Upper lobe of left lung (tissue), 6 donors: ENCODE measurements at regions not wholly inside any gene's neighbourhood (a gene's known extent, or its start where the extent isn't known, plus 50 kb on each side); places are given as distances from the start of the nearest gene placed in this dataset.

Experiments
- ATAC-seq, 2 donors: fragments of 200-7000 bp; cut with Tn5 transposase; one replicate each; pipeline ENCODE4 v1.9.1; 2022; ENCODE audit warnings: mild to moderate bottlenecking in 2 of 2, moderate library complexity in 2 of 2; ENCODE audit not compliant: low FRiP score in 2 of 2
- DNase-seq, 2 donors: peaks; one replicate each; pipeline ENCODE4 v3.0.0-alpha.2; 2019 to 2020
- H3K27ac ChIP-seq, 4 donors: fragments of 200-600 bp; sonication (generic); one replicate each; pipeline ENCODE4 v1.5.1; 2016 to 2019
- H3K27me3 ChIP-seq, 4 donors: fragments of 200-600 bp; sonication (generic); one replicate each; pipeline ENCODE4 v1.5.1; 2017 to 2019
- H3K36me3 ChIP-seq, 4 donors: fragments of 200-600 bp; sonication (generic); one replicate each; pipeline ENCODE4 v1.5.1; 2016 to 2019
- H3K4me1 ChIP-seq, 4 donors: fragments of 200-600 bp; sonication (generic); one replicate each; pipeline ENCODE4 v1.5.1; 2018 to 2019
- H3K4me3 ChIP-seq, 4 donors: fragments of 200-600 bp; sonication (generic); one replicate each; pipeline ENCODE4 v1.5.1; 2017 to 2019; ENCODE audit warnings: mild to moderate bottlenecking in 2 of 4, moderate library complexity in 1 of 4
- H3K9me3 ChIP-seq, 4 donors: fragments of 200-600 bp; sonication (generic); one replicate each; pipeline ENCODE4 v1.5.1; 2018 to 2019
- EP300 ChIP-seq, 4 donors: sonication (generic); formaldehyde crosslinking; IDR thresholded peaks; one replicate each; pipeline ENCODE4 v1.5.1; 2017; ENCODE audit warnings: antibody characterized with exemption in 4 of 4, control low read depth in 2 of 4
- POLR2A ChIP-seq, 4 donors: fragments of 450-650 bp; IDR thresholded peaks; one replicate each; pipeline ENCODE4 v1.5.1; 2016 to 2017; ENCODE audit warnings: antibody characterized with exemption in 4 of 4, mild to moderate bottlenecking in 2 of 4
- POLR2AphosphoS5 ChIP-seq, 2 donors: sonication (generic); formaldehyde crosslinking; IDR thresholded peaks; one replicate each; pipeline ENCODE4 v1.5.1; 2017; ENCODE audit warnings: antibody characterized with exemption in 2 of 2
- WGBS, 2 donors: methylation state at CpG; one replicate each; pipeline ENCODE4 v1.1.5; 2017 to 2018; 5-methylcytosine and 5-hydroxymethylcytosine counted together
- TF ChIP-seq, protein P1 (sequence below), 6 experiments: fragments of 450-650 bp in 4 of 6; fragments of 200-600 bp in 2 of 6; sonication (generic) in 2 of 6; IDR thresholded peaks; one replicate each; pipeline ENCODE4 v1.5.1; 2016 to 2019; ENCODE audit warnings: antibody characterized with exemption in 6 of 6
- donor health status: DM: no; HTN: no; CAD: no; lungs with moderate emphysema.
- donor health status: DM: no; HTN: yes; CAD: no; lungs with severe emphysema.

DNA sequence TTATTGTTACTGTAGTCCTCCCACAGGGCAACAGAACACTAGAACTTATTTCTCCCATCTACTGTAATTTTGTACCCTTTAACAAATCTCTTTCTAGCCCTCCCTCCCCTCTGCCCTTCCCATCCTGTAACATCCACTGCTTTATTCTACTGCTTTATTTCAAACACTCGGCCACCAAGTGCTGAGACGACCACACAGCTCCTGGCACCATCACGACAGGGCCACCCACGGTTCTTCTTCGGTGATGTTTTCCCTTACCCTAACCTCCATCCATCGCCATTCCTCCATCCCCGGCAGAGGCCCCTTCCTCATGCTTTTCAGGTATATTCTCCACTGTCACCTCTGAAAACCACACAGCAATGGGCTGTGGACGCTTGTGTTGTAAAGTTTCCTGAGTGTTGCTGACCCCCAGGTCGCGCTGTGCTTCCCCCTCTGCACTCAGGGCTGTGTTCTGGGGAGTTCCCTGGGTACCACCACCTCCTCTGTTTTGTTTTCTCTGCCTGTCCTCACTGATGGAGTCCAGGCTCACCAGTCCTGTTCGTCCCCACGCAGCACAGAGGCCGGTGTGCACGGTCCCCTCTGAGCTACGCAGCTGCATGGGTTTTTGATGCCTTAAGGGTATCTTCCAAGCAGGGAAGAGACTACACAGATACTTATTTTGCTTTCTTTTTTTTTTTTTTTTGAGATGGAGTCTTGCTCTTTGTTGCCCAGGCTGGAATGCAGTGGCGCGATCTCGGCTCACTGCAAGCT is 207.2 kb upstream of the TMEM132C start:
- H3K4me3 ChIP-seq, result no peak overlapping the region
- no peak overlapping the region for H3K27ac ChIP-seq
- H3K9me3 ChIP-seq, result peaks cover 0 to 3% (median 0%) of the 10 kb centered on the region in 4 donors
- H3K36me3 ChIP-seq, result no peaks in the 10 kb centered on the region
- no peak for TF ChIP-seq POLR2A (IDR thresholded peaks at IDR 0.05)
- TF ChIP-seq, protein P1, sequence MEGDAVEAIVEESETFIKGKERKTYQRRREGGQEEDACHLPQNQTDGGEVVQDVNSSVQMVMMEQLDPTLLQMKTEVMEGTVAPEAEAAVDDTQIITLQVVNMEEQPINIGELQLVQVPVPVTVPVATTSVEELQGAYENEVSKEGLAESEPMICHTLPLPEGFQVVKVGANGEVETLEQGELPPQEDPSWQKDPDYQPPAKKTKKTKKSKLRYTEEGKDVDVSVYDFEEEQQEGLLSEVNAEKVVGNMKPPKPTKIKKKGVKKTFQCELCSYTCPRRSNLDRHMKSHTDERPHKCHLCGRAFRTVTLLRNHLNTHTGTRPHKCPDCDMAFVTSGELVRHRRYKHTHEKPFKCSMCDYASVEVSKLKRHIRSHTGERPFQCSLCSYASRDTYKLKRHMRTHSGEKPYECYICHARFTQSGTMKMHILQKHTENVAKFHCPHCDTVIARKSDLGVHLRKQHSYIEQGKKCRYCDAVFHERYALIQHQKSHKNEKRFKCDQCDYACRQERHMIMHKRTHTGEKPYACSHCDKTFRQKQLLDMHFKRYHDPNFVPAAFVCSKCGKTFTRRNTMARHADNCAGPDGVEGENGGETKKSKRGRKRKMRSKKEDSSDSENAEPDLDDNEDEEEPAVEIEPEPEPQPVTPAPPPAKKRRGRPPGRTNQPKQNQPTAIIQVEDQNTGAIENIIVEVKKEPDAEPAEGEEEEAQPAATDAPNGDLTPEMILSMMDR (IDR thresholded peaks at IDR 0.05), result no peak
- no peak for TF ChIP-seq EP300 (IDR thresholded peaks at IDR 0.05)
- no peak for TF ChIP-seq POLR2AphosphoS5 (IDR thresholded peaks at IDR 0.05)
- DNase-seq (peak in 1 of 2 donors; percentile 60), ATAC-seq (no peak)
- no peaks in the 10 kb centered on the region for H3K4me1 ChIP-seq
- H3K27me3 ChIP-seq, result no peaks in the 10 kb centered on the region
- WGBS, 2 donors, result 83 to 86% methylated on average over 18 of the region's 18 CpGs

GRCh38 chr12:128068211-128068610 is 198.8 kb upstream of the TMEM132C start:
- no peaks in the 10 kb centered on the region for H3K4me1 ChIP-seq
- TF ChIP-seq, protein P1 (IDR thresholded peaks at IDR 0.05), result no peak
- TF ChIP-seq EP300 (IDR thresholded peaks at IDR 0.05) (no peak), POLR2AphosphoS5 (IDR thresholded peaks at IDR 0.05) (no peak), POLR2A (IDR thresholded peaks at IDR 0.05) (no peak)
- H3K27ac ChIP-seq, result no peak overlapping the region
- no peaks in the 10 kb centered on the region for H3K36me3 ChIP-seq
- ATAC-seq (no peak), DNase-seq (no peak)
- 82 to 86% methylated on average over 5 of the region's 5 CpGs for WGBS, 2 donors
- H3K4me3 ChIP-seq, result no peak overlapping the region
- H3K27me3 ChIP-seq, result no peaks in the 10 kb centered on the region
- H3K9me3 ChIP-seq, result no peaks in the 10 kb centered on the region

DNA sequence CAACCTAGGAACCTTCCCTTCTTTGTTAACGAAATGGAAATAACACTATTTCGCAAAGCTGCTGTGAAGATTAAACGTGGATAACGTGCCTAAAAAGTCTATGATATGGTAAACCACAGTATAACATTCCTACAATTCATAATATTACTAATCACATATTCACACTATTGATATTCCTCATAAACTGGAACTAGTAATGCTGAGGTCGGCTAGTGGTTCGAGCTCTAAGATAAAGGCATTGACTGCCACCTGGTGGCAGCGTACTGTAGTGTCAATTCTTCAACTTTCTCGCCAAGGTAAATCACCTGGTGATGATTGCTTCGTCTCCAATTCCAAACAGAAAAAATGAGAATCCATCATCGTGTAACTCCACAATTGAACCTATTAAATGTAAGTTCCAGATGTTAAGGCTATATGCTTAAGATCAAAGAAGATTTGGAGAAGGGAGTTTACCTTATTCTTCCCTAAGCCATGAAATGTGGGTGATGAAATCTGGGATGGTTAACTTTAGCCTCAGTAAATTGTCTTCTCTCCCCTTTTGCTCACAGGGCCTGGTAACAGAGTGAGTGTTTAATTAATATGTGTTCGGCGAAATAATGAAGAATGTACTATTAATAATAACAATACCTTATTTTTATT is 197.5 kb upstream of the TMEM132C start:
- 32 to 33% methylated on average over 12 of the region's 12 CpGs for WGBS, 2 donors
- ATAC-seq, result peak in 1 of 2 donors; percentile 73
- TF ChIP-seq, protein P1 (IDR thresholded peaks at IDR 0.05), result peak; percentile 22 to 50 (median 39)
- no peak for TF ChIP-seq POLR2AphosphoS5 (IDR thresholded peaks at IDR 0.05)
- TF ChIP-seq EP300 (IDR thresholded peaks at IDR 0.05), result no peak
- no peak for TF ChIP-seq POLR2A (IDR thresholded peaks at IDR 0.05)

GRCh38 chr12:128073937-128074336 is 193.0 kb upstream of the TMEM132C start:
- Histone ChIP-seq H3K4me1 (no peaks in the 10 kb centered on the region), H3K27me3 (no peaks in the 10 kb centered on the region), H3K27ac (no peak overlapping the region), H3K4me3 (no peak overlapping the region), H3K36me3 (no peaks in the 10 kb centered on the region), H3K9me3 (no peaks in the 10 kb centered on the region)
- TF ChIP-seq EP300 (IDR thresholded peaks at IDR 0.05) (no peak), POLR2AphosphoS5 (IDR thresholded peaks at IDR 0.05) (no peak), POLR2A (IDR thresholded peaks at IDR 0.05) (no peak)
- TF ChIP-seq, protein P1 (IDR thresholded peaks at IDR 0.05), result no peak
- ATAC-seq (no peak), DNase-seq (no peak)
- 85 to 87% methylated on average over 13 of the region's 13 CpGs for WGBS, 2 donors

More for the DNA sequence above, 197.5 kb upstream of the TMEM132C start:
- Histone ChIP-seq H3K9me3 (no peaks in the 10 kb centered on the region), H3K4me1 (no peaks in the 10 kb centered on the region), H3K27ac (no peak overlapping the region), H3K4me3 (no peak overlapping the region), H3K36me3 (no peaks in the 10 kb centered on the region), H3K27me3 (no peaks in the 10 kb centered on the region)
- no peak for DNase-seq
